ENCODE measurements at regions not wholly inside any gene's neighbourhood (a gene's known extent, or its start where the extent isn't known, plus 50 kb on each side); places are given as distances from the start of the nearest gene placed in this dataset.

GRCh38 chr5:4661836-4662235 lies 478.3 kb upstream of the ADAMTS16 start:
- DNase-seq = peak; percentile 58

GRCh38 chr5:4662756-4663155 lies 477.4 kb upstream of the ADAMTS16 start:
- DNase-seq = no peak

- no peak for DNase-seq
Measured at GRCh38 chr5:4665911-4666310, 474.2 kb upstream of the ADAMTS16 start.

- DNase-seq = no peak
Measured at GRCh38 chr5:4674166-4674565, 466.0 kb upstream of the ADAMTS16 start.

GRCh38 chr5:4676934-4677333 lies 463.2 kb upstream of the ADAMTS16 start:
- DNase-seq = peak; percentile 28

- DNase-seq = no peak
Measured at GRCh38 chr5:4684946-4685345, 455.2 kb upstream of the ADAMTS16 start.

- DNase-seq = no peak
Measured at GRCh38 chr5:4698596-4698995, 441.5 kb upstream of the ADAMTS16 start.

- no peak for DNase-seq
Measured at GRCh38 chr5:4699592-4699991, 440.5 kb upstream of the ADAMTS16 start.

- peak; percentile 75 for DNase-seq
Measured at GRCh38 chr5:4700069-4700468, 440.1 kb upstream of the ADAMTS16 start.

GRCh38 chr5:4700871-4701270 lies 439.3 kb upstream of the ADAMTS16 start:
- no peak for DNase-seq

GRCh38 chr5:4703931-4704458 lies 436.1 kb upstream of the ADAMTS16 start:
- DNase-seq = no peak

GRCh38 chr5:4704951-4705350 lies 435.2 kb upstream of the ADAMTS16 start:
- no peak for DNase-seq

GRCh38 chr5:4716781-4717180 lies 423.3 kb upstream of the ADAMTS16 start:
- DNase-seq = no peak

- DNase-seq = no peak
Measured at GRCh38 chr5:4717446-4717845, 422.7 kb upstream of the ADAMTS16 start.

- DNase-seq = peak; percentile 54
Measured at GRCh38 chr5:4720831-4721230, 419.3 kb upstream of the ADAMTS16 start.

- no peak for DNase-seq
Measured at GRCh38 chr5:4722886-4723285, 417.2 kb upstream of the ADAMTS16 start.

GRCh38 chr5:4725594-4725993 lies 414.5 kb upstream of the ADAMTS16 start:
- DNase-seq = no peak

GRCh38 chr5:4730279-4730678 lies 409.9 kb upstream of the ADAMTS16 start:
- DNase-seq = no peak

GRCh38 chr5:4734348-4734747 lies 405.8 kb upstream of the ADAMTS16 start:
- DNase-seq = no peak

- DNase-seq = no peak
Measured at GRCh38 chr5:4735261-4735660, 404.9 kb upstream of the ADAMTS16 start.

- DNase-seq = no peak
Measured at GRCh38 chr5:4737868-4738267, 402.3 kb upstream of the ADAMTS16 start.

- DNase-seq = no peak
Measured at GRCh38 chr5:4738298-4738697, 401.8 kb upstream of the ADAMTS16 start.

- DNase-seq = no peak
Measured at GRCh38 chr5:4740156-4740555, 400.0 kb upstream of the ADAMTS16 start.

GRCh38 chr5:4758550-4758949 lies 381.6 kb upstream of the ADAMTS16 start:
- no peak for DNase-seq

- DNase-seq = no peak
Measured at GRCh38 chr5:4758996-4759395, 381.1 kb upstream of the ADAMTS16 start.

GRCh38 chr5:4762316-4762715 lies 377.8 kb upstream of the ADAMTS16 start:
- DNase-seq = no peak
